SU-DHL-6 (cell line): ENCODE measurements at regions not wholly inside any gene's neighbourhood (a gene's known extent, or its start where the extent isn't known, plus 50 kb on each side); places are given as distances from the start of the nearest gene placed in this dataset.

Experiments
- CTCF ChIP-seq: fragments of 200-600 bp; sonication (generic); IDR thresholded peaks from one replicate; pipeline ENCODE4 v1.5.1; 2017; ENCODE audit warnings: antibody characterized with exemption, mild to moderate bottlenecking, low read length, moderate library complexity; ENCODE audit not compliant: insufficient read depth, poor library complexity, severe bottlenecking
- EZH2phosphoT487 ChIP-seq: fragments of 200-600 bp; sonication (generic), shearing (Covaris generic); conservative IDR thresholded peaks from 2 replicates; pipeline ENCODE4 v1.6.1; 2018; ENCODE audit warnings: mild to moderate bottlenecking, antibody characterized with exemption, low read length, moderate library complexity, mixed read lengths

- TF ChIP-seq CTCF, result no peak
- TF ChIP-seq EZH2phosphoT487, result no peak
These were observed 126.3 kb upstream of the ABI3BP start for GRCh38 chr3:101119535-101119934.
